ENCODE measurements at regions not wholly inside any gene's neighbourhood (a gene's known extent, or its start where the extent isn't known, plus 50 kb on each side); places are given as distances from the start of the nearest gene placed in this dataset.

GRCh38 chr1:192059407-192059806 lies 98.9 kb upstream of the RGS18 start:
- no peaks in the 10 kb centered on the region for H3K36me3 Mint-ChIP-seq

DNA sequence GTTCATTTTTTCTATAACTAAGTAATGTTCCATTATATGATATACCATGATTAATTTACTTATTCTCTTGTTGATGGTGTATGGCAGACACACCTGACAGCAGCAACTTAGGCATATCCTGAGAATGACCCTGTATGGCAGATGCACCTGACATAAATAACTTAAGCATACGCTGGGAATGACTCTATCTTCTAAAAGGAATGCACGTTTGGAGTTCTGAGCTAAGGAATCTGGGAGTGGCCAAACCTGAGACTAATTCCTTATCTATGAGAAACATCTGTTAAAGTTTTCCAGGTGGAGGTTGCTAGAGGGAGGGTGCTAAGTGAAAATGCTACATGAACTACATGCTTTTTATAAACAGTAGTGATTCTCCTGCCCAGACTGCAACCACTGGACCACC lies 96.7 kb upstream of the RGS18 start:
- DNase-seq (no peak), ATAC-seq (no peak)
- H3K4me3 Mint-ChIP-seq = no peak overlapping the region
- H3K27me3 Mint-ChIP-seq = no peaks in the 10 kb centered on the region
- H3K9me3 Mint-ChIP-seq = no peaks in the 10 kb centered on the region
- POLR2A ChIA-PET = no interaction called here
- no peak overlapping the region for H3K27ac Mint-ChIP-seq
- no peaks in the 10 kb centered on the region for H3K36me3 Mint-ChIP-seq
- H3K4me1 Mint-ChIP-seq = no peaks in the 10 kb centered on the region

More at GRCh38 chr1:192059407-192059806, 98.9 kb upstream of the RGS18 start:
- no peaks in the 10 kb centered on the region for H3K4me1 Mint-ChIP-seq
- H3K27ac Mint-ChIP-seq = no peak overlapping the region
- H3K9me3 Mint-ChIP-seq = no peaks in the 10 kb centered on the region
- H3K4me3 Mint-ChIP-seq = no peak overlapping the region
- ATAC-seq (no peak), DNase-seq (no peak)
- no peaks in the 10 kb centered on the region for H3K27me3 Mint-ChIP-seq
- POLR2A ChIA-PET = no interaction called here

DNA sequence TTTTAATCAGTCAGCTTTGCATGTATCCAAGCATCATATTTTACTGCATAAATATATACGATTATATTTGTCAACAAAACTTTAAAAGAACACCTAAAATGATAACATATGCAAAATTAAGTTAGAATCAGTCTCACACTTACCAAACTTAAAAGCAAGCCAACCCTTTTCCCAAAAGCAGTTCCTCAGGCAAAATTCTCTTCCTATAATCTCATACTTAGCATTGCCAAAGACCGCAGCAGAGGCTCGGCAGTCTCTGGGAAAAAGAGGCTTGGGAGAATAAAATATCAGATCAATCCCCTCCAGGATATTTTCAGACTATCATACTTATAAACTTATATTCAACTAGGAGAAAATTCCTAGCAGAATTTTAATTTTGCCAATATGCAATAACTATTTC lies 93.2 kb upstream of the RGS18 start:
- Mint-ChIP-seq H3K4me1 (no peaks in the 10 kb centered on the region), H3K4me3 (no peak overlapping the region), H3K9me3 (peaks cover 0 to 3% (median 0%) of the 10 kb centered on the region in 9 donors), H3K36me3 (no peaks in the 10 kb centered on the region), H3K27me3 (no peaks in the 10 kb centered on the region), H3K27ac (no peak overlapping the region)
- ATAC-seq (no peak), DNase-seq (no peak)
- POLR2A ChIA-PET = no interaction called here

GRCh38 chr1:192066202-192066601 lies 92.1 kb upstream of the RGS18 start:
- Mint-ChIP-seq H3K36me3 (no peaks in the 10 kb centered on the region), H3K4me3 (no peak overlapping the region), H3K27me3 (no peaks in the 10 kb centered on the region), H3K9me3 (peaks cover 0 to 3% (median 0%) of the 10 kb centered on the region in 9 donors), H3K27ac (no peak overlapping the region), H3K4me1 (no peaks in the 10 kb centered on the region)
- ATAC-seq = no peak
- POLR2A ChIA-PET = no interaction called here
- no peak for DNase-seq

DNA sequence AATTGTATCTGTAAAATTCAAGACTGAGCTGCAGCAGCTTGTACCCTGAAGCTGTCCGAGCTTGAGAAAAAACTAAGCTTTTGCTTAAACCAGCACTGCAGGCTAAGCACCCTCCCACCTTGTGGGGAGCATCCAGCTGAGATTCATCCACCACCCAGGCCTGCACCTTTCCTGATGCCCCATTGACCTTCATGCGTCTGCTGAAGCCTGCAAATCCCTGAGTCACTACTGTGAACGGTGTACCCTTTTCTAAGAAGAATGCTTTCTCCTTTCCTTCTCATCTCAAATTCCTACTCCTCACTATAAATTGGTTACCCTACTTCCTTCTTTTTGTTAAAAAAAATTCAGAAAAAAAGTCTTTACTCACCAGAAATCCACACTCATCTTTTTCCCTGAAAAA lies 90.9 kb upstream of the RGS18 start:
- no peaks in the 10 kb centered on the region for H3K27me3 Mint-ChIP-seq
- H3K4me3 Mint-ChIP-seq = no peak overlapping the region
- H3K4me1 Mint-ChIP-seq = no peaks in the 10 kb centered on the region
- POLR2A ChIA-PET = no interaction called here
- no peak overlapping the region for H3K27ac Mint-ChIP-seq
- no peak for ATAC-seq
- peaks cover 0 to 3% (median 0%) of the 10 kb centered on the region in 9 donors for H3K9me3 Mint-ChIP-seq
- DNase-seq = no peak
- no peaks in the 10 kb centered on the region for H3K36me3 Mint-ChIP-seq

GRCh38 chr1:192070213-192070612 lies 88.0 kb upstream of the RGS18 start:
- Mint-ChIP-seq H3K27ac (no peak overlapping the region), H3K36me3 (no peaks in the 10 kb centered on the region), H3K27me3 (no peaks in the 10 kb centered on the region), H3K4me3 (no peak overlapping the region), H3K4me1 (no peaks in the 10 kb centered on the region), H3K9me3 (peaks cover 0 to 3% (median 0%) of the 10 kb centered on the region in 9 donors)
- ATAC-seq = no peak
- POLR2A ChIA-PET = no interaction called here
- no peak for DNase-seq

DNA sequence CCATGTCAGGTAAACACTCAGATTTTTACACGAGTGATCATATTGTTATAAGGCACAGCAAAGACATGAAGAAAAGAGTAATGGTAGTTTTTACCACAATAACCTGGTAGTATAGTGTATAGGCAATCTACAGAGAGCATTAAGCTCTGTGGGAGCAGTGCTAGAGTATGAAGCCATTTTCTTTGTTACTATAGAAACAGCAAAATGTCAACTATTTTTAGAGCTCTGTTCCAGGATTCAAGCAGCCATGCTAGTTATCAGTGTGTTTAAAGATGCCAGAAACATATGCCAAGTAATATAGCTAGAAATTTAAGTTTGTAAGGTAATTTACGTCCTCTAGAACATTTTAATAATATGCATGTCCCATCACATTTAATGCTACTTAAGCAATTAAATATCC lies 77.6 kb upstream of the RGS18 start:
- POLR2A ChIA-PET = no interaction called here
- Mint-ChIP-seq H3K4me3 (no peak overlapping the region), H3K27me3 (peaks cover 0 to 3% (median 0%) of the 10 kb centered on the region in 5 donors), H3K9me3 (peaks cover 0 to 10% (median 0%) of the 10 kb centered on the region in 9 donors), H3K36me3 (no peaks in the 10 kb centered on the region), H3K4me1 (no peaks in the 10 kb centered on the region), H3K27ac (no peak overlapping the region)
- DNase-seq = no peak
- no peak for ATAC-seq

GRCh38 chr1:192081359-192081758 lies 76.9 kb upstream of the RGS18 start:
- no peaks in the 10 kb centered on the region for H3K4me1 Mint-ChIP-seq
- peaks cover 0 to 10% (median 0%) of the 10 kb centered on the region in 9 donors for H3K9me3 Mint-ChIP-seq
- no peak overlapping the region for H3K27ac Mint-ChIP-seq
- H3K27me3 Mint-ChIP-seq = peaks cover 0 to 3% (median 0%) of the 10 kb centered on the region in 5 donors
- no peak for ATAC-seq
- POLR2A ChIA-PET = no interaction called here
- no peak overlapping the region for H3K4me3 Mint-ChIP-seq
- H3K36me3 Mint-ChIP-seq = no peaks in the 10 kb centered on the region
- DNase-seq = no peak

- peaks cover 0 to 4% (median 0%) of the 10 kb centered on the region in 9 donors for H3K9me3 Mint-ChIP-seq
- DNase-seq (no peak), ATAC-seq (no peak)
- no peaks in the 10 kb centered on the region for H3K4me1 Mint-ChIP-seq
- H3K27ac Mint-ChIP-seq = no peak overlapping the region
- no peak overlapping the region for H3K4me3 Mint-ChIP-seq
- H3K27me3 Mint-ChIP-seq = no peaks in the 10 kb centered on the region
- POLR2A ChIA-PET = no interaction called here
- no peaks in the 10 kb centered on the region for H3K36me3 Mint-ChIP-seq
Measured at GRCh38 chr1:192086644-192087043, 71.6 kb upstream of the RGS18 start.

GRCh38 chr1:192087334-192087733 lies 70.9 kb upstream of the RGS18 start:
- DNase-seq (no peak), ATAC-seq (no peak)
- H3K9me3 Mint-ChIP-seq = peaks cover 0 to 4% (median 0%) of the 10 kb centered on the region in 9 donors
- POLR2A ChIA-PET = no interaction called here
- H3K27me3 Mint-ChIP-seq = no peaks in the 10 kb centered on the region
- H3K4me1 Mint-ChIP-seq = no peaks in the 10 kb centered on the region
- no peak overlapping the region for H3K4me3 Mint-ChIP-seq
- no peak overlapping the region for H3K27ac Mint-ChIP-seq
- H3K36me3 Mint-ChIP-seq = no peaks in the 10 kb centered on the region

DNA sequence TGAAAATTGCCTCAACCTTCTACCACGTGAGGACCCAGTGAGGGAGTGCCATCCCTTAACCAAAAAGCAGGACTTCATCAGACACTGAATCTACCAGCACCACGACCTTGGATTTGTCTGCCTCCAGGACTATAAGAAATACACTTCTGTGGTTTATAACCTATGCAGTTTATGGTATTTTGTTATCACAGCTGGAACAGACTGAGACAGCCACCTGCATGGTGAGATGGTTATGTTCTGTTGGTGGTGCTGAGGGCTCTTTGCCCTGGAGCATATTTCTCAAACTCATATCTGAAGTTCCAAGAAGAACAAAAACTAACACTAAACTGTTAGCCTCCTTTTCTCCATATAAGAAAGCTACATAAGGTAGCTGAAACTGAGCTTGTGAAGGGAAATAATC lies 69.8 kb upstream of the RGS18 start:
- Mint-ChIP-seq H3K4me1 (no peaks in the 10 kb centered on the region), H3K36me3 (no peaks in the 10 kb centered on the region), H3K9me3 (peaks cover 0 to 4% (median 0%) of the 10 kb centered on the region in 9 donors), H3K27me3 (no peaks in the 10 kb centered on the region), H3K27ac (no peak overlapping the region), H3K4me3 (no peak overlapping the region)
- ATAC-seq = no peak
- POLR2A ChIA-PET = no interaction called here
- no peak for DNase-seq

GRCh38 chr1:192098001-192098400 lies 60.3 kb upstream of the RGS18 start:
- Mint-ChIP-seq H3K27ac (no peak overlapping the region), H3K36me3 (no peaks in the 10 kb centered on the region), H3K9me3 (peaks cover 0 to 13% (median 0%) of the 10 kb centered on the region in 9 donors), H3K4me1 (no peaks in the 10 kb centered on the region), H3K27me3 (peaks cover 0 to 1% (median 0%) of the 10 kb centered on the region in 5 donors), H3K4me3 (no peak overlapping the region)
- no peak for ATAC-seq
- POLR2A ChIA-PET = no interaction called here
- no peak for DNase-seq

- no peaks in the 10 kb centered on the region for H3K4me1 Mint-ChIP-seq
- DNase-seq (no peak), ATAC-seq (no peak)
- H3K9me3 Mint-ChIP-seq = peaks cover 0 to 13% (median 0%) of the 10 kb centered on the region in 9 donors
- POLR2A ChIA-PET = no interaction called here
- H3K27me3 Mint-ChIP-seq = peaks cover 0 to 1% (median 0%) of the 10 kb centered on the region in 5 donors
- H3K27ac Mint-ChIP-seq = no peak overlapping the region
- H3K36me3 Mint-ChIP-seq = no peaks in the 10 kb centered on the region
- H3K4me3 Mint-ChIP-seq = no peak overlapping the region
Measured at GRCh38 chr1:192099328-192099727, 58.9 kb upstream of the RGS18 start.

DNA sequence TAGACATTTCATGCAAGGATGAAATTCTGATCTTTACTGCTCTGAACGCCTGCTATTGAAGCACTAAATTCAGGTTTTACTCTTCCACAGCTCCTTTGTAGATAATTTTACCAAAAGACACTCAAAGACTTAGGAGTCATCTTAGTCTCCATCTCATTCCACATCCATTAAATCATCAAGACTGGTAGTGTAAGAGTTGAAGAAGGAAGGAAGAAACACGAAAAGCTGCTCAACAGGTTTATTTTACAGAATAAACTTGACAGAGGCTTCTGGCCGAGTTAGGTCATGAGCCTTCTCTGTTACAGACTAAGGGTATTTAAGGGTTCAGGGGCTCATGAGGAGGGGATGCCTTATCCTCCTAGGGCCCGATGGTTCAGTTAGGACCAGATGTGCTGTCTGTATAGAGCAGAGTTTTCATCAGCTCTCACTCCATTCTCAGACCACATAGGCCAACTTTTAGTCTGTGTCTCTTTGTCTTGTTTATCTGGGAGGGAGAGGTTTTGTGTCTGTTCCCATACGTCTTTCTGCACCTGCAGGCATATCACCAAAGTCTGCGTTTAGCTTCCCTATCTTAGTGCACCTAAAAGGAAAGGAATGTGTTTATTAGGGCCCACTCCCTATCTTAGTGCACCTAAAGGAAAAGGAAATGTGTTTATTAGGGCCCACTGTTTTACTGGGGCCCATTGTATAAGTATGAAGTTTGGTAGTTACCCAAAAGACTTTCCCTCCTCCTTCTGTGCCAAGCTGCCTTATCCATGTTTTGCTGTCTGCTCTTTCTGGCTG lies 57.4 kb upstream of the RGS18 start:
- Mint-ChIP-seq H3K4me3 (no peak overlapping the region), H3K27ac (no peak overlapping the region), H3K36me3 (no peaks in the 10 kb centered on the region), H3K9me3 (peaks cover 0 to 5% (median 0%) of the 10 kb centered on the region in 9 donors), H3K27me3 (peaks cover 0 to 1% (median 0%) of the 10 kb centered on the region in 5 donors), H3K4me1 (no peaks in the 10 kb centered on the region)
- POLR2A ChIA-PET = no interaction called here
- ATAC-seq (no peak), DNase-seq (no peak)
